Pancreas (tissue), 10 donors: ENCODE measurements at regions not wholly inside any gene's neighbourhood (a gene's known extent, or its start where the extent isn't known, plus 50 kb on each side); places are given as distances from the start of the nearest gene placed in this dataset.

Source experiments
- ATAC-seq, 4 donors: fragments of 200-7000 bp; cut with Tn5 transposase; one replicate each; pipeline versions ENCODE4 v1.8.0 to v1.9.1; 2020; ENCODE audit warnings: mild to moderate bottlenecking in 4 of 4, moderate library complexity in 4 of 4
- DNase-seq, 6 donors: peaks; one replicate each; pipeline ENCODE4 v3.0.0-alpha.2; 2020
- FAIRE-seq: peaks from 2 replicates; lab custom pipeline; 2012; peaks lifted over from hg19 to GRCh38; lab: Jason Lieb, UNC
- H3K27ac ChIP-seq, 4 donors: fragments of 200-600 bp; sonication (generic); 1 replicate in 3 of 4; 2 replicates in 1 of 4; pipeline versions ENCODE4 v1.5.0 to v1.8.0; 2020
- H3K27me3 ChIP-seq, 4 donors: fragments of 200-600 bp; one replicate each; pipeline ENCODE4 v1.8.0; 2021
- H3K36me3 ChIP-seq, 3 donors: fragments of 200-600 bp; sonication (generic) in 1 of 3; one replicate each; pipeline versions ENCODE4 v1.5.0 to v1.8.0; 2020 to 2021
- H3K4me1 ChIP-seq, 3 donors: fragments of 200-600 bp; one replicate each; pipeline ENCODE4 v1.8.0; 2021
- H3K4me3 ChIP-seq, 4 donors: fragments of 200-600 bp; sonication (generic) in 2 of 4; one replicate each; pipeline versions ENCODE4 v1.5.0 to v1.8.0; 2020 to 2021
- H3K9me3 ChIP-seq, 4 donors: fragments of 200-600 bp; one replicate each; pipeline ENCODE4 v1.8.0; 2021
- WGBS, 2 donors: extraction: QIAGEN DNeasy Blood & Tissue Kit; methylation state at CpG; one replicate each; pipeline ENCODE4 v1.1.7; 2013; 5-methylcytosine and 5-hydroxymethylcytosine counted together
- intact Hi-C, 3 donors: fragments of 100-400 bp; cut with DNase I; formaldehyde crosslinking; loops; one replicate each; pipeline versions ENCODE4 v1.11.1 to v1.14.2; 2022
- TF ChIP-seq, protein P1 (sequence below), 4 donors: fragments of 200-600 bp; sonication (generic) in 3 of 4; IDR thresholded peaks; one replicate each; pipeline versions ENCODE4 v1.5.0 to v1.8.0; 2021; ENCODE audit warnings: antibody characterized with exemption in 4 of 4
- donor health status: healthy with polysubstance abuse.
- donor health status: DM: no; HTN: no; CAD: no; lungs with moderate emphysema.
- donor health status: DM: no; HTN: no; CAD: no.
- donor health status: control.
- donor health status: control.
- donor health status: Bipolar disorder and iron deficiency.
- donor health status: DM: yes; HTN: yes; CAD: no.
- donor health status: DM: no; HTN: no; CAD: no.
- donor health status: DM: no; HTN: no; CAD: no.
- donor health status: DM: yes; HTN: yes; CAD: no.

DNA sequence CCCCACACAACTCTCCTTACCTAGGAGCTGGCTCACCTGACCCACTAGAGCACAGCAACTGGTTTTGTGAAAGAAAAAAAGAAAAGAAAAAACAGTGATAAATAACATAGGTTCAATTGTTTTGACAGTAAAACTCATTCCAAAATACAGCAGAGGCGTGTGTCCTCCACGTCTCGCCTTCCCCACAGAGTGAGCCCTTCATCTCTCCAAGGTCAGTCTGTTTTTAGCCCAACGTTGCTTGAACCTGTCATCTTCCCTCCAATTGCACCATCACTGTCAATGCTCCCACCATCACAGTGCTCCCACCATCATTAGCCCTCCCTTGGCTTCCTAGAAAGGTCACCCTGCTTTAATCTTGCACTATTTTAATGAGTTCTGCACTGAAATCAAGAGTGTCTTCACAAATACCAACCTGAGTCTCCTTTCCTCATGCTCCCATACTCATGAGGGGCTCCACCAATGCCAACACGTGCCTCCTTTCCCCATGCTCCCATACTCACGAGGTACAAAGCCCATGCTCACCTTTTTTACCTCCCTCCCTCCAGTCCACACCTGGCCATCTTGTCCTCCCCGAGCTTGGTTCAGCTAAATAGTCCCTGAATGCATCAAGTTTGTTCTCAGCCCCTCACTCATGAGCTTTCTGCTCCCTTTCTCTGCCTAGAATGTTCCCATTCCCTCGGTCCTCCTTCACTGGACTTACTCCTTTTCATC lies 103.7 kb downstream of the IRS2 start:
- Histone ChIP-seq H3K27ac (no peak overlapping the region), H3K4me3 (no peak overlapping the region), H3K9me3 (no peaks in the 10 kb centered on the region), H3K27me3 (no peaks in the 10 kb centered on the region), H3K36me3 (no peaks in the 10 kb centered on the region), H3K4me1 (peaks cover 0 to 11% (median 5%) of the 10 kb centered on the region in 3 donors)
- 62 to 73% methylated on average over 8 of the region's 8 CpGs for WGBS, 2 donors
- intact Hi-C loops, result no loop called here
- TF ChIP-seq, protein P1, sequence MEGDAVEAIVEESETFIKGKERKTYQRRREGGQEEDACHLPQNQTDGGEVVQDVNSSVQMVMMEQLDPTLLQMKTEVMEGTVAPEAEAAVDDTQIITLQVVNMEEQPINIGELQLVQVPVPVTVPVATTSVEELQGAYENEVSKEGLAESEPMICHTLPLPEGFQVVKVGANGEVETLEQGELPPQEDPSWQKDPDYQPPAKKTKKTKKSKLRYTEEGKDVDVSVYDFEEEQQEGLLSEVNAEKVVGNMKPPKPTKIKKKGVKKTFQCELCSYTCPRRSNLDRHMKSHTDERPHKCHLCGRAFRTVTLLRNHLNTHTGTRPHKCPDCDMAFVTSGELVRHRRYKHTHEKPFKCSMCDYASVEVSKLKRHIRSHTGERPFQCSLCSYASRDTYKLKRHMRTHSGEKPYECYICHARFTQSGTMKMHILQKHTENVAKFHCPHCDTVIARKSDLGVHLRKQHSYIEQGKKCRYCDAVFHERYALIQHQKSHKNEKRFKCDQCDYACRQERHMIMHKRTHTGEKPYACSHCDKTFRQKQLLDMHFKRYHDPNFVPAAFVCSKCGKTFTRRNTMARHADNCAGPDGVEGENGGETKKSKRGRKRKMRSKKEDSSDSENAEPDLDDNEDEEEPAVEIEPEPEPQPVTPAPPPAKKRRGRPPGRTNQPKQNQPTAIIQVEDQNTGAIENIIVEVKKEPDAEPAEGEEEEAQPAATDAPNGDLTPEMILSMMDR (IDR thresholded peaks at IDR 0.05), result no peak
- DNase-seq (no peak), ATAC-seq (no peak), FAIRE-seq (no peak)

DNA sequence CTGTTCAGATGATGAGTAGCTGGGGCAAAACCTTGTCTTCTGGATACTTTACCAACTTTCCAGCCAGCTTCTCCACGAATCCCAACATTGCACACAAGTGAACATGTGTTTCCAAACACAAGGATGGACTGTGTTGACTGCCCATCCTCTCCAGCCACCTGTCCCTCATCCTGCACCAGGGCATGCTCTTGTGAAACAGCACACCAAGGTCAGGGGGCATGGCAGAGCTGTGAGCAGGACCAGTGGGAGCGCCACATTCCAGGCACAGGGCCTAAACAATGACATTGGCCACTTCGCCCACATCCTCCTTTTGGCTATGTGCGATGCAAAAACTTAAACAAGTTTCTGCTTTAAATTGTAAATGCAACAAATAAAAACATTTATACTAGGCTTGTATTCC lies 105.5 kb downstream of the IRS2 start:
- intact Hi-C loops, result no loop called here
- Histone ChIP-seq H3K4me1 (peaks cover 0 to 9% (median 5%) of the 10 kb centered on the region in 3 donors), H3K36me3 (no peaks in the 10 kb centered on the region), H3K4me3 (no peak overlapping the region), H3K9me3 (no peaks in the 10 kb centered on the region), H3K27ac (no peak overlapping the region), H3K27me3 (no peaks in the 10 kb centered on the region)
- DNase-seq (no peak), ATAC-seq (no peak), FAIRE-seq (no peak)
- TF ChIP-seq, protein P1 (IDR thresholded peaks at IDR 0.05), result no peak
- WGBS, 2 donors, result 83 to 84% methylated on average over 4 of the region's 4 CpGs

DNA sequence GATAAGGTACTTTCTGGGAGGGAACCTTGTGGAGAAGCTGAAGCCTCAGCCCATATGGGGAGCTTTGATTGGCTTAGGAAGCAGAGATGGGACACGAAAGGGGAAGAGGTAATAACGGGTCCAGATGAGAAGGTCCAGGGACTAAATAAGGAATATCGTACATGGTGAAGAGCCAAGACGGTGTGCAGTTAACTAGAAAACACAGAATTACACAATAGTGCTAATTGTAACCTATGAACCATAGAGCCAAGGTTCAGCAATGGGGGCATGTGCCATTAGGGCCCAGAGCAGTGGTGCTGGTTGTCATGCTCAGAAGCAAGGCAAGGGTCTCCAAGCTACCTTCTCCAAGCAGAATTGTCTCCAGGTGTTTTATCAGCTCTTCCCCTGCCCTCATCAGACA lies 106.1 kb downstream of the IRS2 start:
- H3K4me1 ChIP-seq, result peaks cover 0 to 3% (median 2%) of the 10 kb centered on the region in 3 donors
- no peaks in the 10 kb centered on the region for H3K36me3 ChIP-seq
- H3K27me3 ChIP-seq, result no peaks in the 10 kb centered on the region
- no peak for ATAC-seq
- FAIRE-seq, result no peak
- no peak for DNase-seq
- H3K4me3 ChIP-seq, result no peak overlapping the region
- intact Hi-C loops, result no loop called here
- WGBS, 2 donors, result 72 to 85% methylated on average over 4 of the region's 4 CpGs
- TF ChIP-seq, protein P1 (IDR thresholded peaks at IDR 0.05), result no peak
- H3K27ac ChIP-seq, result no peak overlapping the region
- H3K9me3 ChIP-seq, result no peaks in the 10 kb centered on the region

DNA sequence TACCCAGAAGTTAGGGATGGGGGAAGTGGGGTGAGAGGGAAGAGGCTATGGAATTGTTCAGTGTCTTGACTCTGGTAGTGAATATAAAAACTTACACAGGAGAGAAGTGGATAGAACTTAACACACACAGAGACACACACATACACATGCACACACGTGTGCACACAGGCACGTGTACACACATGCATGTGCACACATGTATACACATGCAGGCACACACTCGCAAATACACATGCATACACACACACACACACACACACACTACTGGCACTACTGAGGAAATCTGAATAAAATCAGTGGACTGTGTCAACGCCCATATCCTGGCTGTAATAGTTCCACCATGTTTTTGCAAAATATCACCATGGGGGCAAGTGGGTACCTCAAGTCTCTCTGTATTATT lies 107.9 kb downstream of the IRS2 start:
- no peaks in the 10 kb centered on the region for H3K36me3 ChIP-seq
- DNase-seq, result no peak
- no peak overlapping the region for H3K27ac ChIP-seq
- TF ChIP-seq, protein P1 (IDR thresholded peaks at IDR 0.05), result no peak
- H3K9me3 ChIP-seq, result no peaks in the 10 kb centered on the region
- ATAC-seq, result no peak
- no peaks in the 10 kb centered on the region for H3K4me1 ChIP-seq
- 73 to 81% methylated on average over 4 of the region's 4 CpGs for WGBS, 2 donors
- intact Hi-C loops, result no loop called here
- no peak overlapping the region for H3K4me3 ChIP-seq
- no peaks in the 10 kb centered on the region for H3K27me3 ChIP-seq
- FAIRE-seq, result no peak

DNA sequence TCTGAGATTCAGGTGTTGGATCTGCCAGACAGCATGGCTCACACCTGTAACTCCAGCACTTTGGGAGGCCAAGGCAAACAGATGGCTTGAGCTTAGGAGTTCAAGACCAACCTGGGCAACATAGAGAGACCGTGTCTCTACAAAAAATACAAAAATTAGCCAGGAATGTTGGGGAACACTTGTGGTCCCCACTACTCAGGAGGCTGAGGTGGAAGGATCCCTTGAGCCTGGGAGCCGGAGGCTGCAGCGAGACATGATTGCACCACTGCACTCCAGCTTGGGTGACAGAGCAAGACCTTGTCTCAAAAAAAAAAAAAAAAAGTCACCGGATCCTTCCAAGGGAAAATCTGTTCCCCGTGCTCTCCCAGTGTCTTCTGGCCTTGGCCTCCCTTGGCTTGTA lies 109.2 kb downstream of the IRS2 start:
- FAIRE-seq (no peak), ATAC-seq (no peak), DNase-seq (no peak)
- Histone ChIP-seq H3K36me3 (no peaks in the 10 kb centered on the region), H3K4me1 (no peaks in the 10 kb centered on the region), H3K9me3 (no peaks in the 10 kb centered on the region), H3K4me3 (no peak overlapping the region), H3K27me3 (no peaks in the 10 kb centered on the region), H3K27ac (no peak overlapping the region)
- 82 to 85% methylated on average over 5 of the region's 5 CpGs for WGBS, 2 donors
- intact Hi-C loops, result no loop called here
- TF ChIP-seq, protein P1 (IDR thresholded peaks at IDR 0.05), result no peak
